Esophagus muscularis mucosa (tissue), 4 donors: ENCODE measurements at regions not wholly inside any gene's neighbourhood (a gene's known extent, or its start where the extent isn't known, plus 50 kb on each side); places are given as distances from the start of the nearest gene placed in this dataset.

Experiments
- DNase-seq: peaks from one replicate; pipeline ENCODE4 v3.0.0-alpha.2; 2017; ENCODE audit errors: extremely low spot score
- H3K27ac ChIP-seq, 4 donors: fragments of 200-600 bp; sonication (generic); replicated peaks in 1 of 4; 1 replicate in 3 of 4; 2 replicates in 1 of 4; pipeline ENCODE4 v1.5.1; 2016 to 2019; ENCODE audit warnings: mild to moderate bottlenecking in 1 of 4
- H3K27me3 ChIP-seq, 4 donors: fragments of 200-600 bp; sonication (generic); one replicate each; pipeline versions ENCODE4 v1.5.1 to v1.6.0; 2016 to 2019
- H3K36me3 ChIP-seq, 4 donors: fragments of 200-600 bp; sonication (generic); one replicate each; pipeline ENCODE4 v1.5.1; 2016 to 2019
- H3K4me1 ChIP-seq, 4 donors: fragments of 200-600 bp; sonication (generic); one replicate each; pipeline ENCODE4 v1.5.1; 2016 to 2019
- H3K4me3 ChIP-seq, 4 donors: fragments of 200-600 bp; sonication (generic); 1 replicate in 2 of 4; 2 replicates in 2 of 4; pipeline ENCODE4 v1.5.1; 2016 to 2019; ENCODE audit warnings: mild to moderate bottlenecking in 4 of 4, moderate library complexity in 1 of 4
- H3K9me3 ChIP-seq, 4 donors: fragments of 200-600 bp; sonication (generic); 1 replicate in 3 of 4; 2 replicates in 1 of 4; pipeline ENCODE4 v1.5.1; 2016 to 2019
- CTCF ChIP-seq, 3 experiments: fragments of 200-600 bp in 2 of 3; fragments of 450-650 bp in 1 of 3; sonication (generic) in 2 of 3; IDR thresholded peaks; one replicate each; pipeline ENCODE4 v1.5.1; 2017 to 2019; ENCODE audit warnings: antibody characterized with exemption in 3 of 3, mild to moderate bottlenecking in 2 of 3, moderate library complexity in 1 of 3
- EP300 ChIP-seq: sonication (generic); formaldehyde crosslinking; IDR thresholded peaks from one replicate; pipeline ENCODE4 v1.6.1; 2017; ENCODE audit warnings: antibody characterized with exemption
- POLR2A ChIP-seq: fragments of 450-650 bp; IDR thresholded peaks from one replicate; pipeline ENCODE4 v1.6.1; 2017; ENCODE audit warnings: antibody characterized with exemption, moderate library complexity, mild to moderate bottlenecking, low read depth
- POLR2AphosphoS5 ChIP-seq, 2 donors: sonication (generic); formaldehyde crosslinking; IDR thresholded peaks; one replicate each; pipeline ENCODE4 v1.6.1; 2017; ENCODE audit warnings: antibody characterized with exemption in 2 of 2
- WGBS: methylation state at CpG from one replicate; pipeline ENCODE4 v1.1.5; 2018; 5-methylcytosine and 5-hydroxymethylcytosine counted together
- intact Hi-C: fragments of 100-400 bp; cut with DNase I; formaldehyde crosslinking; loops from one replicate; pipeline ENCODE4 v1.15.1; 2023

GRCh38 chr4:128371876-128372275 lies 84.3 kb upstream of the PGRMC2 start:
- intact Hi-C loops, result no loop called here
- Histone ChIP-seq H3K9me3 (peaks cover 0 to 3% (median 0%) of the 10 kb centered on the region in 4 donors), H3K4me3 (no peak overlapping the region), H3K27me3 (no peaks in the 10 kb centered on the region), H3K36me3 (no peaks in the 10 kb centered on the region), H3K27ac (peak overlapping the region; percentile 72 to 80 (median 76)), H3K4me1 (peaks cover 4 to 35% (median 23%) of the 10 kb centered on the region in 4 donors)
- DNase-seq, result no peak
- TF ChIP-seq POLR2AphosphoS5 (IDR thresholded peaks at IDR 0.05) (no peak), CTCF (IDR thresholded peaks at IDR 0.05) (no peak), POLR2A (no peak), EP300 (no peak)
- 90% methylated on average over 2 of the region's 2 CpGs for WGBS

- Histone ChIP-seq H3K27me3 (no peaks in the 10 kb centered on the region), H3K27ac (peak overlapping the region; percentile 72 to 80 (median 76)), H3K4me3 (no peak overlapping the region), H3K4me1 (peaks cover 4 to 35% (median 23%) of the 10 kb centered on the region in 4 donors), H3K36me3 (no peaks in the 10 kb centered on the region), H3K9me3 (peaks cover 0 to 3% (median 0%) of the 10 kb centered on the region in 4 donors)
- no peak for DNase-seq
- 47% methylated on average over 8 of the region's 8 CpGs for WGBS
- TF ChIP-seq POLR2A, result no peak
- peak in 1 of 2 donors; percentile 52 for TF ChIP-seq POLR2AphosphoS5 (IDR thresholded peaks at IDR 0.05)
- intact Hi-C loops, result no loop called here
These were observed 83.6 kb upstream of the PGRMC2 start for GRCh38 chr4:128371001-128371777.

- DNase-seq, result no peak
- WGBS, result 96% methylated on average over 4 of the region's 4 CpGs
- H3K4me1 ChIP-seq, result peaks cover 0 to 10% (median 9%) of the 10 kb centered on the region in 4 donors
- no peak overlapping the region for H3K27ac ChIP-seq
- H3K4me3 ChIP-seq, result no peak overlapping the region
- H3K9me3 ChIP-seq, result peaks cover 0 to 3% (median 0%) of the 10 kb centered on the region in 4 donors
- no peaks in the 10 kb centered on the region for H3K27me3 ChIP-seq
- intact Hi-C loops, result no loop called here
- no peaks in the 10 kb centered on the region for H3K36me3 ChIP-seq
- TF ChIP-seq POLR2AphosphoS5 (IDR thresholded peaks at IDR 0.05) (no peak), CTCF (IDR thresholded peaks at IDR 0.05) (no peak), POLR2A (no peak), EP300 (no peak)
These were observed 78.6 kb upstream of the PGRMC2 start for GRCh38 chr4:128366212-128366611.

- intact Hi-C loops, result no loop called here
- WGBS, result 92% methylated on average over 7 of the region's 7 CpGs
- Histone ChIP-seq H3K4me3 (no peak overlapping the region), H3K36me3 (no peaks in the 10 kb centered on the region), H3K27ac (no peak overlapping the region), H3K4me1 (no peaks in the 10 kb centered on the region), H3K9me3 (peaks cover 0 to 3% (median 0%) of the 10 kb centered on the region in 4 donors), H3K27me3 (no peaks in the 10 kb centered on the region)
- no peak for DNase-seq
- TF ChIP-seq POLR2AphosphoS5 (IDR thresholded peaks at IDR 0.05), result no peak
- no peak for TF ChIP-seq EP300
- no peak for TF ChIP-seq POLR2A
- no peak for TF ChIP-seq CTCF (IDR thresholded peaks at IDR 0.05)
These were observed 77.0 kb upstream of the PGRMC2 start for GRCh38 chr4:128364565-128364964.

- peaks cover 0 to under 1% (median 0%) of the 10 kb centered on the region in 4 donors for H3K9me3 ChIP-seq
- 88% methylated on average over 6 of the region's 6 CpGs for WGBS
- no peak overlapping the region for H3K4me3 ChIP-seq
- H3K27ac ChIP-seq, result no peak overlapping the region
- intact Hi-C loops, result no loop called here
- H3K27me3 ChIP-seq, result no peaks in the 10 kb centered on the region
- DNase-seq, result no peak
- TF ChIP-seq CTCF (IDR thresholded peaks at IDR 0.05), result no peak
- no peak for TF ChIP-seq POLR2AphosphoS5 (IDR thresholded peaks at IDR 0.05)
- TF ChIP-seq EP300, result no peak
- TF ChIP-seq POLR2A, result no peak
- peaks cover 0 to 3% (median 0%) of the 10 kb centered on the region in 4 donors for H3K4me1 ChIP-seq
- no peaks in the 10 kb centered on the region for H3K36me3 ChIP-seq
These were observed 76.4 kb upstream of the PGRMC2 start for GRCh38 chr4:128363966-128364365.
